Endothelial cell of umbilical vein (primary cell): ENCODE measurements at regions not wholly inside any gene's neighbourhood (a gene's known extent, or its start where the extent isn't known, plus 50 kb on each side); places are given as distances from the start of the nearest gene placed in this dataset.

Experiments used
- EZH2 ChIP-seq: IDR thresholded peaks from 2 replicates; pipeline ENCODE4 v1.6.1; 2012; ENCODE audit warnings: borderline replicate concordance, low read depth, mild to moderate bottlenecking, moderate library complexity, low read length, inconsistent platforms; ENCODE audit not compliant: severe bottlenecking
- FOS ChIP-seq: IDR thresholded peaks from 2 replicates; pipeline ENCODE4 v1.6.1; 2011; ENCODE audit warnings: mild to moderate bottlenecking, low read length, moderate library complexity, borderline replicate concordance; ENCODE audit not compliant: insufficient read depth
- JUN ChIP-seq: IDR thresholded peaks from 2 replicates; pipeline ENCODE4 v1.6.1; 2011; ENCODE audit warnings: borderline replicate concordance, low read depth; ENCODE audit not compliant: insufficient read length, insufficient read depth
- MYC ChIP-seq: IDR thresholded peaks from one replicate; pipeline ENCODE4 v1.6.1; 2011; ENCODE audit warnings: mild to moderate bottlenecking, low read depth, low read length
- POLR2A ChIP-seq: IDR thresholded peaks from 2 replicates; pipeline ENCODE4 v1.6.1; 2012; ENCODE audit warnings: low read depth, mild to moderate bottlenecking, control low read depth, low read length
- POLR2AphosphoS5 ChIP-seq: IDR thresholded peaks from 2 replicates; pipeline ENCODE4 v1.6.1; 2012; ENCODE audit warnings: low read depth, mild to moderate bottlenecking, control low read depth, low read length, moderate library complexity; ENCODE audit not compliant: insufficient read depth
- TF ChIP-seq, protein P1 (sequence below), 2 donors: IDR thresholded peaks; 1 replicate in 1 of 2; 2 replicates in 1 of 2; pipeline ENCODE4 v1.5.1; 2011; ENCODE audit warnings: low read length in 2 of 2, mild to moderate bottlenecking in 2 of 2, moderate library complexity in 2 of 2, control low read depth in 1 of 2, inconsistent platforms in 1 of 2, low read depth in 1 of 2; ENCODE audit not compliant: insufficient read depth in 1 of 2; ENCODE audit errors: extremely low read depth in 1 of 2
- TF ChIP-seq, protein P2 (sequence below): IDR thresholded peaks from 2 replicates; pipeline ENCODE4 v1.6.1; 2011; ENCODE audit not compliant: insufficient read depth, insufficient read length

DNA sequence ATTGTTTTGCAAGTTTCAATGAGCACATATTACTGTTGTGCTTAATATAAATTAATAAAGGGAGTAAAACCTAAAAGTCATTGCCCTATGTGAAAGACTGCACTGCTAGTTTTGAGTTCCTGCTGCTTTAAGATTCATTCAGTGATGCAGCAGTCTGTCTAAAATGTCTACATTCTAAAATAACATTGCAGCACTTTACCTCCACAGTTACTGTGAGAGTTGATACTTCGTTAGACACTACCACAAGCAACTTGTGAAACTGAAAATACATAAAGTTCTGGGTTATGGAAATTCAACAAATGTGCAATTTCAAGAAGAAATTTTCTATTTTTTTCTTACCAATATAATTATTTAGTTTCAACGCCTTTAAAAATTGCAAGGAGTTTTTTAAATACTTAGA lies 1175.2 kb upstream of the DIAPH2 start:
- TF ChIP-seq, protein P1, sequence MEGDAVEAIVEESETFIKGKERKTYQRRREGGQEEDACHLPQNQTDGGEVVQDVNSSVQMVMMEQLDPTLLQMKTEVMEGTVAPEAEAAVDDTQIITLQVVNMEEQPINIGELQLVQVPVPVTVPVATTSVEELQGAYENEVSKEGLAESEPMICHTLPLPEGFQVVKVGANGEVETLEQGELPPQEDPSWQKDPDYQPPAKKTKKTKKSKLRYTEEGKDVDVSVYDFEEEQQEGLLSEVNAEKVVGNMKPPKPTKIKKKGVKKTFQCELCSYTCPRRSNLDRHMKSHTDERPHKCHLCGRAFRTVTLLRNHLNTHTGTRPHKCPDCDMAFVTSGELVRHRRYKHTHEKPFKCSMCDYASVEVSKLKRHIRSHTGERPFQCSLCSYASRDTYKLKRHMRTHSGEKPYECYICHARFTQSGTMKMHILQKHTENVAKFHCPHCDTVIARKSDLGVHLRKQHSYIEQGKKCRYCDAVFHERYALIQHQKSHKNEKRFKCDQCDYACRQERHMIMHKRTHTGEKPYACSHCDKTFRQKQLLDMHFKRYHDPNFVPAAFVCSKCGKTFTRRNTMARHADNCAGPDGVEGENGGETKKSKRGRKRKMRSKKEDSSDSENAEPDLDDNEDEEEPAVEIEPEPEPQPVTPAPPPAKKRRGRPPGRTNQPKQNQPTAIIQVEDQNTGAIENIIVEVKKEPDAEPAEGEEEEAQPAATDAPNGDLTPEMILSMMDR (IDR thresholded peaks at IDR 0.05; ENCODE audit: extremely low read depth in 1 of 2, insufficient read depth in 1 of 2, low read depth in 1 of 2, low read length in 2 of 2), result no peak
- TF ChIP-seq POLR2AphosphoS5, result no peak
- no peak for TF ChIP-seq EZH2
- no peak for TF ChIP-seq POLR2A
- no peak for TF ChIP-seq JUN
- TF ChIP-seq, protein P2, sequence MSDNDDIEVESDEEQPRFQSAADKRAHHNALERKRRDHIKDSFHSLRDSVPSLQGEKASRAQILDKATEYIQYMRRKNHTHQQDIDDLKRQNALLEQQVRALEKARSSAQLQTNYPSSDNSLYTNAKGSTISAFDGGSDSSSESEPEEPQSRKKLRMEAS, result no peak
- no peak for TF ChIP-seq FOS
- TF ChIP-seq MYC, result no peak
